22Rv1 (cell line): ENCODE measurements at regions not wholly inside any gene's neighbourhood (a gene's known extent, or its start where the extent isn't known, plus 50 kb on each side); places are given as distances from the start of the nearest gene placed in this dataset.

Experiments
- CTCF ChIP-seq: fragments of 450-650 bp; IDR thresholded peaks from 2 replicates; pipeline ENCODE4 v1.5.1; 2017; ENCODE audit warnings: mild to moderate bottlenecking
- ZFX ChIP-seq: fragments of 450-650 bp; IDR thresholded peaks from 2 replicates; pipeline ENCODE4 v1.6.1; 2017; ENCODE audit warnings: antibody characterized with exemption, borderline replicate concordance

GRCh38 chr21:16055014-16055413 lies 325.2 kb downstream of the USP25 start:
- TF ChIP-seq CTCF (no peak), ZFX (no peak)
